T-helper 1 cell treated with Interleukin-12 subunit alpha and Interleukin-12 subunit beta and Interleukin-4 antibody, amounts not matched to agents 30 μg/mL and 1 μg/mL, for 36 hours (primary cell): ENCODE measurements at regions not wholly inside any gene's neighbourhood (a gene's known extent, or its start where the extent isn't known, plus 50 kb on each side); places are given as distances from the start of the nearest gene placed in this dataset.

ENCODE experiments used
- H3K27ac Mint-ChIP-seq: one replicate; pipeline ENCODE4 v1.8.0; 2021; ENCODE audit warnings: mild to moderate bottlenecking, mixed read lengths
- H3K27me3 Mint-ChIP-seq: one replicate; pipeline ENCODE4 v1.8.0; 2021; ENCODE audit warnings: low read depth, mixed read lengths
- H3K36me3 Mint-ChIP-seq: one replicate; pipeline ENCODE4 v1.8.0; 2021; ENCODE audit warnings: low read depth, mixed read lengths
- H3K4me1 Mint-ChIP-seq: one replicate; pipeline ENCODE4 v1.8.0; 2021; ENCODE audit warnings: low read depth, mixed read lengths
- H3K4me3 Mint-ChIP-seq: one replicate; pipeline ENCODE4 v1.8.0; 2021; ENCODE audit warnings: mild to moderate bottlenecking, moderate library complexity, mixed read lengths
- H3K9me3 Mint-ChIP-seq: one replicate; pipeline ENCODE4 v1.8.0; 2021; ENCODE audit warnings: mixed read lengths

- Mint-ChIP-seq H3K4me1 (no peaks in the 10 kb centered on the region), H3K27me3 (no peaks in the 10 kb centered on the region), H3K27ac (no peak overlapping the region), H3K4me3 (no peak overlapping the region), H3K36me3 (no peaks in the 10 kb centered on the region), H3K9me3 (no peaks in the 10 kb centered on the region)
Observed at GRCh38 chr5:101153526-101153925, 250.4 kb upstream of the ST8SIA4 start.

GRCh38 chr5:101143526-101143925 is 240.4 kb upstream of the ST8SIA4 start:
- no peak overlapping the region for H3K27ac Mint-ChIP-seq
- H3K4me3 Mint-ChIP-seq = no peak overlapping the region
- no peaks in the 10 kb centered on the region for H3K27me3 Mint-ChIP-seq
- H3K4me1 Mint-ChIP-seq = no peaks in the 10 kb centered on the region
- H3K36me3 Mint-ChIP-seq = no peaks in the 10 kb centered on the region
- H3K9me3 Mint-ChIP-seq = peaks cover 4% of the 10 kb centered on the region

- Mint-ChIP-seq H3K4me1 (no peaks in the 10 kb centered on the region), H3K27ac (no peak overlapping the region), H3K36me3 (no peaks in the 10 kb centered on the region), H3K9me3 (peaks cover 4% of the 10 kb centered on the region), H3K4me3 (no peak overlapping the region), H3K27me3 (no peaks in the 10 kb centered on the region)
Observed at GRCh38 chr5:101142102-101142501, 239.0 kb upstream of the ST8SIA4 start.

GRCh38 chr5:101136454-101136853 is 233.4 kb upstream of the ST8SIA4 start:
- H3K36me3 Mint-ChIP-seq = no peaks in the 10 kb centered on the region
- H3K4me1 Mint-ChIP-seq = no peaks in the 10 kb centered on the region
- no peaks in the 10 kb centered on the region for H3K27me3 Mint-ChIP-seq

GRCh38 chr5:101123363-101123762 is 220.3 kb upstream of the ST8SIA4 start:
- no peak overlapping the region for H3K27ac Mint-ChIP-seq

More at GRCh38 chr5:101136454-101136853, 233.4 kb upstream of the ST8SIA4 start:
- peaks cover 2% of the 10 kb centered on the region for H3K9me3 Mint-ChIP-seq
- H3K4me3 Mint-ChIP-seq = no peak overlapping the region
- H3K27ac Mint-ChIP-seq = no peak overlapping the region

GRCh38 chr5:101112645-101113044 is 209.6 kb upstream of the ST8SIA4 start:
- H3K36me3 Mint-ChIP-seq = no peaks in the 10 kb centered on the region
- H3K27ac Mint-ChIP-seq = no peak overlapping the region
- no peaks in the 10 kb centered on the region for H3K27me3 Mint-ChIP-seq
- no peaks in the 10 kb centered on the region for H3K4me1 Mint-ChIP-seq
- no peak overlapping the region for H3K4me3 Mint-ChIP-seq
- H3K9me3 Mint-ChIP-seq = no peaks in the 10 kb centered on the region

More at GRCh38 chr5:101123363-101123762, 220.3 kb upstream of the ST8SIA4 start:
- Mint-ChIP-seq H3K4me3 (no peak overlapping the region), H3K4me1 (no peaks in the 10 kb centered on the region), H3K9me3 (no peaks in the 10 kb centered on the region), H3K36me3 (no peaks in the 10 kb centered on the region), H3K27me3 (peaks cover 3% of the 10 kb centered on the region)

GRCh38 chr5:101103874-101104273 is 200.8 kb upstream of the ST8SIA4 start:
- Mint-ChIP-seq H3K4me3 (no peak overlapping the region), H3K36me3 (no peaks in the 10 kb centered on the region), H3K9me3 (no peaks in the 10 kb centered on the region), H3K27me3 (peaks cover 5% of the 10 kb centered on the region), H3K4me1 (no peaks in the 10 kb centered on the region), H3K27ac (no peak overlapping the region)

- Mint-ChIP-seq H3K27me3 (peaks cover 5% of the 10 kb centered on the region), H3K27ac (no peak overlapping the region), H3K4me3 (no peak overlapping the region), H3K9me3 (no peaks in the 10 kb centered on the region), H3K4me1 (no peaks in the 10 kb centered on the region), H3K36me3 (no peaks in the 10 kb centered on the region)
Observed at GRCh38 chr5:101102506-101102905, 199.4 kb upstream of the ST8SIA4 start.

- Mint-ChIP-seq H3K36me3 (no peaks in the 10 kb centered on the region), H3K4me3 (no peak overlapping the region), H3K27ac (no peak overlapping the region), H3K9me3 (no peaks in the 10 kb centered on the region), H3K4me1 (no peaks in the 10 kb centered on the region), H3K27me3 (no peaks in the 10 kb centered on the region)
Observed at GRCh38 chr5:101091902-101092301, 188.8 kb upstream of the ST8SIA4 start.

- Mint-ChIP-seq H3K9me3 (no peaks in the 10 kb centered on the region), H3K4me3 (no peak overlapping the region), H3K36me3 (no peaks in the 10 kb centered on the region), H3K27ac (no peak overlapping the region), H3K27me3 (no peaks in the 10 kb centered on the region), H3K4me1 (no peaks in the 10 kb centered on the region)
Observed at GRCh38 chr5:101084353-101084752, 181.3 kb upstream of the ST8SIA4 start.

- no peaks in the 10 kb centered on the region for H3K4me1 Mint-ChIP-seq
Observed at GRCh38 chr5:101080462-101081240, 177.6 kb upstream of the ST8SIA4 start.

GRCh38 chr5:101068298-101068697 is 165.2 kb upstream of the ST8SIA4 start:
- peaks cover 3% of the 10 kb centered on the region for H3K27me3 Mint-ChIP-seq
- peaks cover 2% of the 10 kb centered on the region for H3K9me3 Mint-ChIP-seq
- H3K4me3 Mint-ChIP-seq = no peak overlapping the region

More at GRCh38 chr5:101080462-101081240, 177.6 kb upstream of the ST8SIA4 start:
- Mint-ChIP-seq H3K27ac (no peak overlapping the region), H3K9me3 (no peaks in the 10 kb centered on the region), H3K4me3 (no peak overlapping the region), H3K27me3 (no peaks in the 10 kb centered on the region), H3K36me3 (no peaks in the 10 kb centered on the region)

GRCh38 chr5:101067429-101067828 is 164.3 kb upstream of the ST8SIA4 start:
- Mint-ChIP-seq H3K27me3 (peaks cover 3% of the 10 kb centered on the region), H3K4me3 (no peak overlapping the region), H3K4me1 (no peaks in the 10 kb centered on the region), H3K27ac (no peak overlapping the region), H3K9me3 (peaks cover 11% of the 10 kb centered on the region), H3K36me3 (no peaks in the 10 kb centered on the region)

More at GRCh38 chr5:101068298-101068697, 165.2 kb upstream of the ST8SIA4 start:
- Mint-ChIP-seq H3K27ac (no peak overlapping the region), H3K36me3 (no peaks in the 10 kb centered on the region), H3K4me1 (no peaks in the 10 kb centered on the region)

GRCh38 chr5:101062902-101063301 is 159.8 kb upstream of the ST8SIA4 start:
- H3K27me3 Mint-ChIP-seq = peaks cover 3% of the 10 kb centered on the region
- H3K9me3 Mint-ChIP-seq = peaks cover 15% of the 10 kb centered on the region
- H3K36me3 Mint-ChIP-seq = no peaks in the 10 kb centered on the region
- no peak overlapping the region for H3K27ac Mint-ChIP-seq
- H3K4me1 Mint-ChIP-seq = no peaks in the 10 kb centered on the region
- H3K4me3 Mint-ChIP-seq = no peak overlapping the region

- no peaks in the 10 kb centered on the region for H3K27me3 Mint-ChIP-seq
- peaks cover 2% of the 10 kb centered on the region for H3K4me1 Mint-ChIP-seq
- H3K36me3 Mint-ChIP-seq = no peaks in the 10 kb centered on the region
- no peak overlapping the region for H3K27ac Mint-ChIP-seq
- H3K4me3 Mint-ChIP-seq = no peak overlapping the region
- H3K9me3 Mint-ChIP-seq = no peaks in the 10 kb centered on the region
Observed at GRCh38 chr5:101047181-101047580, 144.1 kb upstream of the ST8SIA4 start.
